Hematopoietic multipotent progenitor cell (in vitro differentiated cells): ENCODE measurements at regions not wholly inside any gene's neighbourhood (a gene's known extent, or its start where the extent isn't known, plus 50 kb on each side); places are given as distances from the start of the nearest gene placed in this dataset.
"Not testable (repeated sequence)": the region's sequence is repeated elsewhere in the genome, so short reads cannot be mapped to it uniquely, and the experiment has no call there.

ENCODE experiments used
- DNase-seq, 3 donors: peaks; one replicate each; pipeline ENCODE4 v3.0.0-alpha.2; 2011 to 2015; ENCODE audit warnings: low read depth in 2 of 3, low spot score in 2 of 3

DNA sequence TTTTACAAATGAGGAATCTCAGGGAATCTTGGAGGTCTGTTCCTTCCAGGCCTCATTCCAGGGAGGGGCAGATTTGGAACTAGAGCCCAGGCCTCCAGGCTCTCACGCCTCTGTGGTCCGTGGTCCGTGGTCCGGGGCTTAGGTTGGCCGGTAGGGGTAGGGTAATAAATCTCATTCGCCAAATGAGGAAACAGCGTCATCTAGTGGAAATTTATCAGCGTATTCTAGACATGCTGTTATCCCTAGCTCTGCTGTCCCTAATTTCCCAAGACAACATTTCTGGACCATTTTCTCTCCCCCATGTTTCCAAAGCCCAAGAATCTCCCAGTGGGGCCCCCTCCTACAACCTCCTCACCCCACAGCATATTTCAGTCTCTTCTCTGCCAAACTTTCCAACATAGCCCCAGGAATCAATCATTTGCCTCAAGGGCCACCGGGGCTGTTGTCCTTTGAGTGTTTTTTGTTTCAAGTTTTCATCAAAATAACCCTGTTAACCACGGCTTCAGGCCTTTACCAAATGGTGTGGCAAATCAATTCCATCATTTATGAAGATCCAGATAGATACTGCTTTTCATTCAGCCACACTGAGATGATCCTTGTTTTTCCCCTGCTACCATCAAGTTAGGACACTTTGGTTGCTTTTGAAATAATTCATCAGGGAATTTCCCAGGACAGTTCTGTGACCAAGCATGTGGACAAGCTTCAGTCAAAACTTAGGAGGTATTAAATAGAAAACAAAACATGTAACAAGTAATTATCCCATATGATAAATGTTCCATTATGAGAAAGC lies 126.8 kb downstream of the ALDH8A1 start:
- DNase-seq = peak; percentile 16 to 81 (median 64)

DNA sequence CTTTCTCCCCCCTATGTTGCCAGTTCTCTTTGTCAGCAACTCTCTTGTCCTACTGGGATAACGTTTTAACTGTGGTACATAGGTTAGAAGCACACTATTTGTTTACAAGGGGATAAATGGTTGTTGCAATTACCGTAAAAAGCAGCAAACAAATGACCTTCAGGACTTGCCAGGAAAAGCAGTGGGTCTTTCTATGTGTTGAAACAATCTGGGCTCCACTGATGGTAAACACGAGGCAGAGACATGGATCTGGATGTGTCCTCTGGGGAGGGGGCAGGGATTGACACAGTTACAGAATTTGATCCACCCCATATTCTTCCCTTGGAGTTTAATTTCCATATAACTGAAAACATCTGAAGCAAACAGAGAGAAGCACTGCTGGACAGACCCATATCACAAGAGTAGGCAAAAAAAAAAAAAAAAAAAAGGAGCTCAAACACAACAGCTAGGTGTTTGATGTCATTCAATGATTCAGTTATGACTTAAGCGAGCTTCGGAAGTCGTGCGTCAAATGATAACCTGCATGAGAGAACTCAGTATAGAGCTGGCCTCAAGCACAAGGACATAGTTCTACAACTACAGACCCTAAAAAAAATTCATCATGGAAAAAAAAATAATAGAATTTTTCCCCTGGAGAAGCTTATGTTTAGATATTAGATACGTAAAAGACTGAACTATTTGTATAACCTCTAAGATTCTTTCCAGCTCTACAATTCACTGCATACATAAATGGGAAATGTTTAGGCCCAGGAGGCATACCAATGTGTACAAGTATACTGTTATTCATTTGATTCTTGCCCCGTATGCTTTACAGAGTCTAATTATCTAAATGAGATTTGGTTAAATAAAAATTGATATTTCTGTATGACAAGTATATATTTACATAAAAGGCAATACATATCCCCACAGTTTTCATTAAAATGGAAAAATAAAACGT lies 127.7 kb downstream of the ALDH8A1 start:
- no peak for DNase-seq

DNA sequence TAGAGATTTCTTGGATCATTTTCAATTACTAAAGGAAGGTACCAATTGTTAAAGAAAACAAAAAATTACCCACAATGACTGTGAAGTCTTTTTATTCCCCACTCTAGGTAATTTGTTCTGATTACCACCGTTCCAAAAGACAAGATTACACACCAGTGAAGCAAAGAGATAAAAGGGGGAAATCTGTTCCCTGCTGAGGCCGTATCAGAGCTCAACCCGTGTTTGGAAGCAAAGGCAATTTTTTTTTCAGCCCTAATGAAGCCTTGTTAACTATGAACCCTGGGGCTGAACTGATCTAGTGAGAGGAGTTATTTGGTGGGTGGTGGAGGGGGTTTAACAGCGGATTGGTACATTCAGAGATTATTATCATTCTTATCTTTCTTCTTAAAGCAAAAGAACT lies 128.5 kb downstream of the ALDH8A1 start:
- DNase-seq = no peak

DNA sequence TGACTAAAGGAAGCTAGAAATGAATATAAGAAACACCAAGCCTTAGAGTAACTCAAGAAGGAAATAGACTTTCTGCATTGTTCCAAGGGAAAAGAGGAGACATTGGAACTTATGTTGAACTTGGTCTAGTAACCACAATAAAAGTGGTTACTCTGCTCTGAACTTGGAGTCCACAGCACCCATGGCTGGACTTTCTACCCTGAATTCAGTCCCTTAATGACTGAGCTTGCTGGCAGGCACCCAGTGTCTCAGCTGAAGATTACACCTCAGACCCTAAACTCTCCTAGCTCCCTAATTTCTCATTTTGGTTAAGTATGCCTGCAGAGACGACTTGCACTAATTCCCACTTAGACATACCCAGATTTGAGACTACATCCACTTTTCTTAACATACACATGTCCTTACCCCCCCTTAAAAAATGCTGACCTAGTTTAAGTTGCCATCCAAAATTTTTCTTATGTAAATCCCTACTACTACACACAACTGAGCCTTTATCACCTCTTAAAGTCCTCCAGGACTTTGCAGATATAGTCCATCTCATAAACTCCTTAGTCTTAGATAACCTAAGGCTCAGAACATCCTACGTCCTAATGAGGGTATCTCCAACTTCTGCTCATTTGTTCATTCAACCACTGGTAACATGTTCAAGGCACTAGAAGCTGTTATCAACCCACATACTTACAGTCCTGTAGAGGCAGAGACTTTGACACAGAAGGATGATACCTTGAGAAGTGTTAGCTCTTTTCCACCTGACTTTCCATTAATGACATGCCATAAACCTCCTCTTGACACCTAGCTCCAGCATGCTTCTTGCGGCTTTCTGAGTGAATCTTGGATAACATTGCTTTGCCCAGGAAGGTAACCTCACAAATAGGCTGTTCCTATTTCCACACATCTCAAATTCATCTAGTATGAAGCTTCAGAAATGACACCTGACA lies 129.8 kb downstream of the ALDH8A1 start:
- DNase-seq = no peak

DNA sequence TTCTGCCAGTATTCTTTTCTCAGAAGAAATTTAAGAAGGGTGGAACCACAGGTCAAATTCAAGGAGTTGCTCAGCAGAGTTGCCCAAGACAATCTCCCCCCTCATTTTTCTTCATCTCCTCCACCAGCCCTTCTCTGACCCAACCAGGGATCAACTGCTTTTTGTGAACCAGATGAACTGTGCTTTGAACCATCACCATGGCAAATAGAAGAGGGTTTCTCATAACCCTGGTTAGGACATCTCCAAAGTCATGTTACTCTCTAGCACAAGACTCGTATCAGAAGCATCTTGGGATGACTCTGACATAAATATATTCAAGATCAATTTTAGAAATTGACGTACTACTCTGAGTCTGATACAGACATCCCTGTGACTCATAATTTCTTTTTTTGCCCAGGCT lies 130.7 kb downstream of the ALDH8A1 start:
- DNase-seq = no peak

GRCh38 chr6:134817448-134817847 lies 132.5 kb downstream of the ALDH8A1 start:
- no peak for DNase-seq

- no peak for DNase-seq
These were observed 133.1 kb downstream of the ALDH8A1 start for GRCh38 chr6:134816780-134817179.

- DNase-seq = no peak
These were observed 133.6 kb downstream of the ALDH8A1 start for GRCh38 chr6:134816300-134816699.

DNA sequence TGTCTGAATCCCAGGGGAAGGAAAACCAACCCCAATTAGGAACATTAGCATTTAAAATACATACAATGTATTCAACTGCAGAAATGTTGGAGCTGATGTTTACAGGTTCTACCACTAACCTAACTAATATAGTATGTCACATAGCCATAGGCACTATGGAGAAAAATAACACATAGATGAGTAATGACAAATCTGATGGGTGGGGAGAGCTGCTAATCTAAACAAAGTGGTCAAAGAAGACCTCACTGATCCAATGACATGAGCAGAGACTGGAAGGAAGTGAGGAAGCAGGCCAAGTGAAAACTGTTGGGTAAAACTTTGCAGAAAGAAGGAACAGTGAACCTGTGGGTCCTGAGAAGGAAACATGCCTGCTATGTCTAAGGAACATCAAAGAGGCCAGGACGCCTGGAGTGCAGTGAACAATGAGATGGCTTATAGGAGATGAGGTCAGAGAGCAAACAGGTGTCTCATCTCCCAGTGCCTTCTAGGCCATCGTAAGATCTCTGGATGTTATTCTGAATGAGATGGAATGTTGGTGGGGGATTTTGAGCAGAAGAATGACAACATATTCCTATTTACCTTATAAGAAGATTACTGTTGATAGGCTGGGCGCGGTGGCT lies 135.7 kb downstream of the ALDH8A1 start:
- no peak for DNase-seq

GRCh38 chr6:134813146-134813545 lies 136.8 kb downstream of the ALDH8A1 start:
- DNase-seq = no peak

DNA sequence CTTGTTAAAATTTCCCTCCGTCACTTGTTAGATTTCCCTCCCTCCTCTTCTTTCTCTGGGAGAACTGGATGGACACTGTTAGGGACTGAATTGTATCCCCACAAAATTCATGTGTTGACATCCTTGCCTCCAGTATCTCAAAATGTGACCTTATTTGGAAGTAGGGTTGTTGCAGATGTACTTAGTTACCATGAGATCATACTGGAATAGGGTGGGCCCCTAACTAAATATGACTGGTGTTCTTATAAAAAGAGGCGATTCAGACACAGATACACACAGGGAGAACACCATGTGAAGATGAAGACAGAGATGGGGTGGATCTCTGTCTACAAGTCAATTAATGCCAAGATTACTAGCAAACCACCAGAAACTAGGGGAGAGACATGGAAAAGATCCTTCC lies 139.5 kb downstream of the ALDH8A1 start:
- DNase-seq = no peak

GRCh38 chr6:134809130-134809529 lies 140.8 kb downstream of the ALDH8A1 start:
- no peak for DNase-seq

GRCh38 chr6:134806180-134806798 lies 143.6 kb downstream of the ALDH8A1 start:
- DNase-seq = no peak

GRCh38 chr6:134805168-134805567 lies 144.7 kb downstream of the ALDH8A1 start:
- no peak for DNase-seq

DNA sequence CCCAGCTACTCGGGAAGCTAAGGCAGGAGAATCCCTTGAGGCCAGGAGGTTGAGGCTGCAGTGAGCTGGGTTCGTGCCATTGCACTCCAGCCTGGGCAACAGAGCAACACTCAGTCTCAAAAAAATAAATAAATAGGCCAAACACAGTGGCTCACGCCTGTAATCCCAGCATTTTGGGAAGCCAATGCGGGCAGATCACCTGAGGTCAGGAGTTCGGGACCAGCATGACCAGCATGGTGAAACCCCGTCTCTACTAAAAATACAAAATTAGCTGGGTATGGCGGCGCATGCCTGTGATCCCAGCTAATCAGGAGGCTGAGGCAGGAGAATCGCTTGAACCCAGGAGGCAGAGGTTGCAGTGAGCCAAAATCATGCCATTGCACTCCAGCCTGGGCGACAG lies 145.6 kb downstream of the ALDH8A1 start:
- not testable (repeated sequence) for DNase-seq

DNA sequence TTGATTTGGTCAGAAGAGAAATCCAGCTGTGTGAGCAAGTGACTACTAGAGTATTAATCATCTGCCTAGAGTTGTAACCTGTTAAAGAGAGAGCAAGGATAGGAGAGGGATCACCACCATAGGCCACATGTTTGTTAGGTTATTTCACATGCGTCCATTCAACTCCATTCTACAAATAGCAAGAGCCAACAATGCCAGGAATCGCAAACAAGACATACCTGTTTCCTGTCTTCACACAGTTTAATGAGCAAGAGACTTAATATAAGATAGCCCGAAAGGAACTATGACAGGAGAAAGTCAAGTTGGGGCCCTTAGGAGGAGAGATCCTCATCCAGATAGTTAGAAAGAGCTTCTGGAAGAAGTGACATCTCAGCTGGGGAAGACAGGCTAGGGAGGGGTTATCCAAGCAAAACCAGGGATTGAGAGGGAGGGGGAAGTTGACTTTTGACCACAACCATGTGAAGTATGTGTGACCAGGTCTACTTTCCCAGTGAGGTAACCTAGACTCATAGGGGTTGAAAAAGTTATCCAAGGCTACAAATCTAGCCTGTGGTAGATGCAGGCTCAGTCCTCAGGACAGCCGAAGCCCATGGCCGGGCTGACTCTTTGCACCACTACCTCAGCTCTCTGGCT lies 147.4 kb downstream of the ALDH8A1 start:
- DNase-seq = no peak

GRCh38 chr6:134797400-134798113 lies 152.3 kb downstream of the ALDH8A1 start:
- no peak for DNase-seq

DNA sequence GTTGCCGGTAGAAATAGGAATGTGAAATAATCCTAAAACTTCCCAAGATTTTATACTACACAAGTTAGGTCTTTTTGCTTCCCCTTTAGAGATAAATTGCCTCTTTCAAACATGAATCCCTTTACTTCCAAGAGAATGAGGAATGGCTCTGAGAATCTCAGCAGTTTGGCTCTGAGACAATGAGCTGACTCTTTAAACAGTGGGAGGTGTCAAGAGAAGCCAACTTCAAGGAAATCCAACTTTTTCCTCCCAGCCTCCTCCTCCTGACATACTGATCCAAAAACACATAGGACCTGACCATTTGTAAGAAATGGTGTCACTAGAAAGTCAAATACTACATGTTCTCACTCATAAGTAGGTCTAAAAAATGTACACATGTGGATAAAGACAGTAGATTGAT lies 154.2 kb downstream of the ALDH8A1 start:
- DNase-seq = no peak

DNA sequence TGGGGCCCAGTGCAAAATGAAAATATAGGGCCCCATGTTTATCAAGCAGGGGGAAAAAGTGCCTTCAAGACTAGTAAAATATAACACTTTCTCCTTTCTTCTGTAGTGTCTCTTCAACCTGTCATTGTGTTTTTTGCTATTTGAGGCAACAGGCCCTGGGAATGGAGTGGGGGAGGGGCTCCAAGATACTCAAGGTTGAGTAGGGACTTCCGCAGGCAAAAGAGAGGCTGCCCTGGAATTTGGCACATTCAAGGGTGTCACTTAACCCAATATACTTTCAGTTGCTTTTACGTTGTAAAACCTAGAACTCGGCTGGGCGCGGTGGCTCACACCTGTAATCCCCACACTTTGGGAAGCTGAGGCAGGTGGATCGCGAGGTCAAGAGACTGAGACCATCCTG lies 154.9 kb downstream of the ALDH8A1 start:
- DNase-seq = no peak
